Stimulated activated naive CD8-positive, alpha-beta T cell treated with anti-CD3 and anti-CD28 coated beads, Interleukin-15, Interleukin-2, amounts not matched to agents 100 ng/mL and 50 ng/mL, for 24 hours (primary cell): ENCODE measurements at regions not wholly inside any gene's neighbourhood (a gene's known extent, or its start where the extent isn't known, plus 50 kb on each side); places are given as distances from the start of the nearest gene placed in this dataset.

ENCODE experiments used
- H3K27ac Mint-ChIP-seq: one replicate; pipeline ENCODE4 v1.8.0; 2021; ENCODE audit warnings: mild to moderate bottlenecking, mixed read lengths
- H3K27me3 Mint-ChIP-seq: one replicate; pipeline ENCODE4 v1.8.0; 2021; ENCODE audit warnings: mixed read lengths
- H3K36me3 Mint-ChIP-seq: one replicate; pipeline ENCODE4 v1.8.0; 2021; ENCODE audit warnings: low read depth, mixed read lengths
- H3K4me1 Mint-ChIP-seq: one replicate; pipeline ENCODE4 v1.8.0; 2021; ENCODE audit warnings: low read depth, mixed read lengths
- H3K4me3 Mint-ChIP-seq: one replicate; pipeline ENCODE4 v1.8.0; 2021; ENCODE audit warnings: mild to moderate bottlenecking, mixed read lengths
- H3K9me3 Mint-ChIP-seq: one replicate; pipeline ENCODE4 v1.8.0; 2021; ENCODE audit warnings: mixed read lengths

DNA sequence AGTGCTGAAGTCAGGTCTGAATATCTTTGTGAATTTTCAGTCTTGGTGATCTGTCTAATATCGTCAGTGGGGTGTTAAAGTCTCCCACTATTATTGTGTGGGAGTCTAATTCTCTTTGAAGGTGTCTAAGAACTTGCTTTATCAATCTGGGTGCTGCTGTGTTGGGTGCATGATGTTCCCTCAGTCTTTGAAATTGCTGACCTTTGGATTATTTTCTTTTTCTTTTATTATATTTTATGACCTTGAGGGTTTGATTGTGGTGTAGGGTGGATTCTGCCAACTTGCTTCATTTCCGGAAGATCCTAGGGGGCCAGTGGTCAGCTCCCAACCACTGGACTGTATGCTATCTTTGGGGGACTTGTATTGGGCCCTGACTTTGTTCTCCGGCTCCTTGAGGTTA lies 415.3 kb downstream of the USP25 start:
- Mint-ChIP-seq H3K4me1 (no peaks in the 10 kb centered on the region), H3K27ac (no peak overlapping the region), H3K36me3 (no peaks in the 10 kb centered on the region), H3K4me3 (no peak overlapping the region), H3K9me3 (no peaks in the 10 kb centered on the region), H3K27me3 (no peaks in the 10 kb centered on the region)

DNA sequence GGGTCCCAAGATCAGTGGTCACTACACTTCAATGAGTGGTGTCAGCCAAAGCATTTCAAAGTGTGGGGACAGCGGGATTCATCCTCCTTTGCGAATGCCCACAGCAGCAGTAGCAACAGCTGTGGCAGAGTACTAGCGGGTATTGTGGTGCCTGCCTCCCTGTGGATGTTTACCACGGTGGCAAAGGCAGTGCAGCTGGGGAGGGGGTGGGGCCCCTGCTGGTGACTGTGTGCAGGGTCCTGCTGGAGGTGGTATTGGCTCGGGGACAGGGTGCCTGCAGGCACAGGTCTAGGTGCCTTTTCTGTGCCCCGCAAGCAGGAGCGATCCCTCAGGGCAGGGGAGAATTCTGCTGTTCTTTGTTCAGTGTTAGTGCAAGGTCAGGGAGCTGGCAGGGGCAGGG lies 415.7 kb downstream of the USP25 start:
- Mint-ChIP-seq H3K9me3 (no peaks in the 10 kb centered on the region), H3K27me3 (no peaks in the 10 kb centered on the region), H3K36me3 (no peaks in the 10 kb centered on the region), H3K27ac (no peak overlapping the region), H3K4me1 (no peaks in the 10 kb centered on the region), H3K4me3 (no peak overlapping the region)

DNA sequence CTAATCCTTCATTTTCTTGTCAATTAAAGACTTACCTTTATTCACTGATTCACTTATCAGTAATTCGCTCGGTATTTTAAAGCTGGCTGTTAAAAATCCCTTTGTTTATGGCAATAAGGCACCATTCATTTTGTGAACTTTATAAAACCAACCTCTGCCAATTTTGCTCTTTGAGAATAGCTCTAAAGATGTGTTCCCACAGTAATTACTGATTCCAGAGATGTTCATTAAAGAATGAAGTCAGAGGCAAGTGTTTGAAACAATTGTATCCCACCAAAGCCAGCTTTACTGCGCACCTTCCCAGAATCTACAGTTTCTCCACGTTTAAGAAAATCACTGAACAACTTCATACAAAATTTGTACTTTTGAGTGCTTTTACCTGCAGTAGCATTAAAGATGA lies 424.5 kb downstream of the USP25 start:
- no peak overlapping the region for H3K4me3 Mint-ChIP-seq
- no peaks in the 10 kb centered on the region for H3K27me3 Mint-ChIP-seq
- H3K4me1 Mint-ChIP-seq, result no peaks in the 10 kb centered on the region
- H3K36me3 Mint-ChIP-seq, result no peaks in the 10 kb centered on the region
- H3K27ac Mint-ChIP-seq, result no peak overlapping the region
- H3K9me3 Mint-ChIP-seq, result no peaks in the 10 kb centered on the region

DNA sequence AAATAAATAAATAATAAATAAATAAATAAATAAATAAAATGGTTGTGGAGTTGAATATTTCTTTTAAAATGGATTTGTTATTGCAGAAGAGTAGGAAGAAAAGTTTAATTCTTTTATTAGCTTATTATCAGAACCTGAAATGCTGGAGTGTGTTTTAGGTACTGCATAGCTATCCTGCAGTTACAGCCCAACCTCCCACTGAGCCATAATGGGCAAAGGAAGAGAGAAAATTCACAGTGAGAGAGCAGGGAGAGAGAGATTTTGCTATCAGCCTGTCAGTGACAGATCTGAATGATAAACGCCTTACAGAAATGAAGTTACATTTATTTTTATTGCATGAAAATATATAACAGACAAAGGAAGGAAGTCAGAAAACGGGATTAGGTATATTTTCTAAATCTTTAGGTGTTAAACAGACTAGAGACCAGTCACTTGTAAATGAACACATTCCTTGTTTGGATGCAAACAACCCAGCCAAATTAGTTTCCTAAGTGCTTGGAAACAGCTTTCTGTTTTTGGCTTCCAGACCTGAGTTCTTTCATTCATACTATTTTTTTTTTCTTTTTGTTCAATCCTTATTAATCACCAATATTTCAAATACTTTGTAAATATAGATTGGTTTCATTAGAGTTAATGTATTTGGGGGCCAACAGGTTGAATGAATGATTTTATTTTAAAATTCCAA lies 425.3 kb downstream of the USP25 start:
- H3K36me3 Mint-ChIP-seq, result no peaks in the 10 kb centered on the region
- H3K27me3 Mint-ChIP-seq, result no peaks in the 10 kb centered on the region

DNA sequence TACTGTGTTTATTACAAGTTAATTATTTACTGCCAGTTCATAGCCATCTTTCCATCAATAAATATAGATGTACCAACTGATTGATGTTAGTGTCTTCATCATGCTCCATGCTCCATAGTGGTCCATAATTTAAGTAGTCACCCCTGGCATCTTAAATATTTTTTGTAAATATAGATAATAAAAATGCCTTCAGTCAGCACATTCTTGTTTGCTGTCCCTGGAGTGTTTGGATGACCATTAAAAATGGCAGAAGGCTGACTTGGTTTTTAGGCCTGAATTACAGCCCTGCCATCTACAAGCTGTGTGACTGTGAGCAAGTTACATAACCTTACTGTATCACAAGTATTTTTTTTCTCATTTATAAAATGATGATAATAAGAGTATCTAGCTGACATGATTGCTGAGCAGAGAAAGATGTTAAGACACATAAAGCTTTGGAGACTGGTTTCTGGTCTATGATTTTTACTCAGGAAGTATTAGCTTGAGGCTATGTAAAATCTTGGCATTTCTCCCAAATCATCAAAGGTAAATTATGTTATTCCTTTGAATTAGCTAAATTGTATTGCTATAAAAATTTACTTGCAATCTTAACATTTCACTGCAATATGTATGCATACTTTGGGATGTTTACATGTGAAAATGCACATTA lies 427.2 kb downstream of the USP25 start:
- Mint-ChIP-seq H3K27ac (no peak overlapping the region), H3K36me3 (no peaks in the 10 kb centered on the region), H3K4me3 (no peak overlapping the region), H3K4me1 (no peaks in the 10 kb centered on the region), H3K27me3 (no peaks in the 10 kb centered on the region), H3K9me3 (no peaks in the 10 kb centered on the region)

More for the DNA sequence above, 425.3 kb downstream of the USP25 start:
- Mint-ChIP-seq H3K27ac (no peak overlapping the region), H3K9me3 (no peaks in the 10 kb centered on the region), H3K4me3 (no peak overlapping the region), H3K4me1 (no peaks in the 10 kb centered on the region)

DNA sequence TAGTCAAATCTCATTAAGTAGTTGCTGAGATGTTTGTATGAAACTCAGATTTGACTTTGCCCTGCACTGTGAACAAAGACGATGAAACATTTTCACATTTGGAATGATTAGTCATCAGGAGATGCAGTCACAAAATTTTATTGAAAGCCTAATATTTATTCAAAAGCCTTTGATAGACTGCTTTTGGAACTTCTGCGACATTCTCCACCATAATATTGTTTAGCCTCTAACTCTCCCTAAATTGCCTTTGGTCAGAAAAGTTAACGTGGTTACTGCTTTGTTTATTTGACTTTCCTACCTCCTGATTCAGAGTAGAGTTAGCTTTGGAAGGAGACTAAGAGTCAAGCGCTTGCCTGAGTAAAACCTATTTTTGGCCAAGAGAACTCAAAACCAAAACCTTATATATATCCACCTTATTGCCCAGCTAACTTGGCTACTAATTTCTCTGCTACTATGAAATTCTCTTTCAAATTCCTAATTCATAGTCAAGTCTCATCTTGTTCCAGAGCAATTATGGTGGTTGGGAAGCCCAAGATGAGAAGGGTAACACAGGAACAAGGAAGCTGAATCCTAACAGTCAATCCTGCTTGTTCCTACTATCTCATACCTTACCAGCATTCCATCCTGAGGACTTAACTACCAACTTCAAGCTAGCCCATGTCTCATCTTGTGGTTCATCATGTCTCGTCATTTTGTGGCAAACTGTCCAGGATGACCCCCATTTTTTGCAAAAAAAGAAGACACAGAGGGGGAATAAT lies 429.6 kb downstream of the USP25 start:
- Mint-ChIP-seq H3K27me3 (no peaks in the 10 kb centered on the region), H3K9me3 (no peaks in the 10 kb centered on the region)

DNA sequence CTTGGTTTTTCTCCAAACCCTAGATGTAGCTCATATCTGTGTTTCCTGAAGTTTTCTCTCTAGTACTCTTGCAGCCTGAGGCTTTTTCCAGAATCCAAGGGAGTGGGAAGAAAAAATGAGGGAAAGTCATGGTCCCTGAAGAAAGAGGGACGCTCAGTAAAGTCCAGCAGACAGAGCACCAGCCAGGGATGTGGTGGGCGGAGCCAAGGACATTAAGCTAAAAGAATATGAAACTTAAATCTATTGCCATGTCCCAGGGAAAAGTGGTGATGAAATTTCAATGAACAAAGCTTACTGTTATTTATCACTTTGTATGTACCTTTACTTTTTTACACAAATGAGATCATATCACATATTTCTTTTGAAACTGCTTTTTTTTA lies 430.2 kb downstream of the USP25 start:
- Mint-ChIP-seq H3K36me3 (no peaks in the 10 kb centered on the region), H3K4me1 (no peaks in the 10 kb centered on the region), H3K9me3 (no peaks in the 10 kb centered on the region), H3K27me3 (no peaks in the 10 kb centered on the region), H3K4me3 (no peak overlapping the region), H3K27ac (no peak overlapping the region)

More for the DNA sequence above, 429.6 kb downstream of the USP25 start:
- no peak overlapping the region for H3K27ac Mint-ChIP-seq
- no peaks in the 10 kb centered on the region for H3K4me1 Mint-ChIP-seq
- H3K4me3 Mint-ChIP-seq, result no peak overlapping the region
- no peaks in the 10 kb centered on the region for H3K36me3 Mint-ChIP-seq

DNA sequence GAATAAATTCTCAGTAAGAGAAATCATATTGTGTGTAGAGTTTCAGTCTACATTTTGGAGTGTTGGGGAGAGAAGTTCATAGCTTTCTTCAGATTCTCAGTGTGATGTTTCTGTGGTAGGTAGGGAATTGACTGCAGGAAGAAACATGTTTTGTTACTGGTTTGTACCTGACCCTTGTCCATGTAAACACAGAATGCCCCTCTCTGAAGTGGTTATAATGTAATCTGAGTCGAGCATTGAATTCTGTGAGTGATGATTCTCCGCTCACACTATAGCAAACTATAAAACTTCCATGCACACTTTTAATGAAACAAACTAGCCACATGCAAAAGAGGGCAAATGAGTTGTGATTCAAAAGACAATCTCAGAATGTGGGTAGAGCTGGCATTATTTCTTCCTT lies 433.2 kb downstream of the USP25 start:
- Mint-ChIP-seq H3K4me1 (no peaks in the 10 kb centered on the region), H3K27me3 (no peaks in the 10 kb centered on the region)

DNA sequence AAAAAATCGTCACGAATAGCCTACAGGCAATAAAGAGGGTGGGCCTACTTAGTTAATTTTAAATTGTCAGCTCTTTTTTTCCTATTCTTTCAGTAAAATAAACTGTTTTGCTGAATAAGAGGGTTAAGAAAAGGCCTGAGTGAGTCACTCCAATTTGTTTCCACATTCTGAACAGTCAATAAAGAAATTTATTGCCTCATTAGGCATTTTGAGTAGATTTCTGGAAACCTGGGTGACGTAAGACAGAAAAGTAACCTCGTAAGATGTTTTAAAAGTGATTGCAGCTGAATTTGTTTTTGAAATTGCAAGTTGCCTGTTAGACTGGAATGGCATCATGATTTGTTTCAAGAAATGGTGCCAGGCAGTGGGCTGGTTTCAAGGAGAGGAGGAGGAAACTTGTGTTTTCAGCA lies 439.3 kb downstream of the USP25 start:
- no peak overlapping the region for H3K27ac Mint-ChIP-seq
- no peaks in the 10 kb centered on the region for H3K36me3 Mint-ChIP-seq
- H3K27me3 Mint-ChIP-seq, result no peaks in the 10 kb centered on the region
- H3K4me1 Mint-ChIP-seq, result no peaks in the 10 kb centered on the region
- H3K4me3 Mint-ChIP-seq, result no peak overlapping the region
- H3K9me3 Mint-ChIP-seq, result no peaks in the 10 kb centered on the region

More for the DNA sequence above, 433.2 kb downstream of the USP25 start:
- Mint-ChIP-seq H3K9me3 (no peaks in the 10 kb centered on the region), H3K4me3 (no peak overlapping the region), H3K27ac (no peak overlapping the region), H3K36me3 (no peaks in the 10 kb centered on the region)

DNA sequence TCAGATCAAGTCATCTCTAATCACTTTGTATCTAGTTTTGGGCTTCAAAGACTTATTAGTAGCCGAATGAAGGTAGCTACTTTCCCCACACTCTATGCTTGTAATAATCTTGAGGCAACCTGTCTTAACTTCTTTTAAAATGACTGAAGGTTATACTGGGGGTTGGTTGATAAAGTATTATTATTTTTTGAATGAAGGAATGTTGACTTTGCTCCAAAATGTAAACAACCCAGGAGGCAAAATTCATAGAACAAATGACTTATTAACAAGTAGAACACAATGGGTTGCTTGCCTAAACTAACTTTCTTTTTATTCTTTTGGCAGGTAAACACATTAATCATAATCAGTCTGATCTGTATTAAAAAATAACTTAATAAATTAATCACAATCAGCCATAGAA lies 440.0 kb downstream of the USP25 start:
- H3K4me1 Mint-ChIP-seq, result no peaks in the 10 kb centered on the region
- no peak overlapping the region for H3K27ac Mint-ChIP-seq
- H3K36me3 Mint-ChIP-seq, result no peaks in the 10 kb centered on the region
- H3K4me3 Mint-ChIP-seq, result no peak overlapping the region
- H3K27me3 Mint-ChIP-seq, result no peaks in the 10 kb centered on the region
- no peaks in the 10 kb centered on the region for H3K9me3 Mint-ChIP-seq

DNA sequence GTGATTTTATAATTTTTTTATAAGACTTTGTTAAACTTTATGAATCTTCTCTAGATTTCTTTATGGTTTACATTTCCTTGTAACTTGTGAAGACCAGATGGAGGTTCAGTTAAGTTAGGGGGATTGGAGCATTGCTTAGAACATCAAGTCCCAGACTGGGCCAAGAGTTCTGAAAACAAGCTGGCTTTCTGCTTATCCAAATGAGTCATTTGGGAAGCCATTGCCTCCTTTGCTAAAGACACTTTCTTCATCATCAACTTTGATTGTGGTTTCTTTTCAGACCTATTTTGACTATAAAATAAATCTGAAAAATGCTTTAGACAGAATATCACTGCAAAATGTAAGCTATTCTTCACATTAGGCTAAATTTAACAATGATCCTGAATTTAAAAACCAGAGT lies 446.8 kb downstream of the USP25 start:
- Mint-ChIP-seq H3K4me1 (no peaks in the 10 kb centered on the region), H3K9me3 (no peaks in the 10 kb centered on the region), H3K27me3 (no peaks in the 10 kb centered on the region), H3K27ac (no peak overlapping the region), H3K36me3 (no peaks in the 10 kb centered on the region), H3K4me3 (no peak overlapping the region)

DNA sequence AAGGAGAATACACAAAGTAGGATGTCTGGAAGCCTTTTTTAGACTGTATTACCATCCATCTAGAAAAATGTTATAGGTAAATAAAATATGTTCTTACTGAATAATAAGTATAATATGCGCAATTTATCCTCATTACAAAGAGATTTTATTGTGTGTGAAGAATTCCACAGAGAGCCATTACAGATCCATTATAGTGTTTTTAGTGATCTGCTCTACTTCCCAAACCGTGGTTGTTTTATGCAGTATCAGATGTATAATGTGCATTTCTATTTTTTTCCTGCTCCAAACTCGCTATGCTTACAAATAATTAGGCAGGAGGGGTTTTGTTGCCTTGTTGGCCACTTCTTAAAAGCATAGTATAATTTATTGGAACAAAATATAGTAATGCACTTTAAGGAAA lies 447.8 kb downstream of the USP25 start:
- Mint-ChIP-seq H3K4me1 (no peaks in the 10 kb centered on the region), H3K27ac (no peak overlapping the region), H3K4me3 (no peak overlapping the region), H3K27me3 (no peaks in the 10 kb centered on the region), H3K9me3 (no peaks in the 10 kb centered on the region), H3K36me3 (no peaks in the 10 kb centered on the region)

DNA sequence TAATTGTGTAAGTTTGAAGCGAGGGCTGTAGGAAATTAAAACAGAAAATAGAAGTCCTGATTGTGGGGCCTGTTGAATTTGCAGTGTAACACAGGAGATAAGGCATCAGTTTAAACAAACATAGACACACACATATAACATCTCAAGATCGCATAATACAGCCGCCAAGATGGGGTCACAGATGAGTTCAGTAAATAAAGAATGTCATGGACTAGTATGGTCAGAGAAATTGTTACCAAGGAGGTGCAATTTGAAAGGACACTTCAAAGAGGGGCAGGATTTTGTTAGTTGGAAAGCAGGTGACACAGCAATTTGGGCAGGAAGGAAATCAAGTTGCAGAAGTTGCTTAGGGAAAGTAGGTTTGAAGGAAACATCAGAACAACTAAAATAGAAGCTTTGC lies 450.0 kb downstream of the USP25 start:
- Mint-ChIP-seq H3K4me3 (no peak overlapping the region), H3K27ac (no peak overlapping the region), H3K4me1 (no peaks in the 10 kb centered on the region), H3K27me3 (no peaks in the 10 kb centered on the region), H3K36me3 (no peaks in the 10 kb centered on the region), H3K9me3 (no peaks in the 10 kb centered on the region)

DNA sequence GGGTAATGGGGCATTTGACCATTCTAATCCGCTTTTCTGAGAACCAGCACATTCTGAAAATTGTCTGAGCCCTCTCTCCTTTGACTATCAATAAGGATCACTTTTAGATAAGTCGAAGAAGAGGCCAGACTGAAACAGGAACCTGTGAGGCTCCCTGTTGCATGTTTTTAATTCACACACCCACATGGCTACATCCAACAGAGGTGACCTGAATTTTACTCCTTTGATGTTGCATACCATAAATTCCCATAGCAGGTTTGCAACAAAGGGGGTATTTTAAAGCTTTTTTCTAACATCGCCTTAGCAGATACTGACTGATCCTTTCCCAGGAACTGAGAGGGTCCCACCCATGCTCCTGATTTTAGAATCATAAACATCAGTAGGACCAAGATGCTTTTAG lies 450.8 kb downstream of the USP25 start:
- no peaks in the 10 kb centered on the region for H3K4me1 Mint-ChIP-seq

DNA sequence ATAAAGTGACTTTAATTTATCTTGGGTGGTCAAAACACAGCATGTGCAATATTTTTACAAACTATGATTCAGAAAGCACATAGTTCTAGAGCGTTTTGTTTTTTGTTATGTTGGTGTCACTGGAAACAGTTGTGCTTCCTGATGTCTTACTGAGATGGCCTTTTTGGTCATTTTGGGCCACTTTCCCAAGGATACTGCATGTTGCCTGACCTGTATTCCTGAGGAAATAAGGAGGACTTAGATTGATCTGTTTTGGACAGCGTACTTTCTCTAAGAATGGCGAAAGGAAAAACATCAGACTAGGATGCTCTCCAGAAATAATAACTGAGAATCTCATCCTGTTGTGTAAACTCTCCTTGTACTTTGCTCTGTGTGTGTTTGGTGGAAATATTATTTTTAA lies 451.2 kb downstream of the USP25 start:
- no peaks in the 10 kb centered on the region for H3K9me3 Mint-ChIP-seq

More for the DNA sequence above, 450.8 kb downstream of the USP25 start:
- Mint-ChIP-seq H3K4me3 (no peak overlapping the region), H3K9me3 (no peaks in the 10 kb centered on the region), H3K36me3 (no peaks in the 10 kb centered on the region), H3K27ac (no peak overlapping the region), H3K27me3 (no peaks in the 10 kb centered on the region)

More for the DNA sequence above, 451.2 kb downstream of the USP25 start:
- H3K27ac Mint-ChIP-seq, result no peak overlapping the region
- no peaks in the 10 kb centered on the region for H3K4me1 Mint-ChIP-seq
- H3K4me3 Mint-ChIP-seq, result no peak overlapping the region
- H3K36me3 Mint-ChIP-seq, result no peaks in the 10 kb centered on the region
- no peaks in the 10 kb centered on the region for H3K27me3 Mint-ChIP-seq
